SK-N-SH treated with all-trans-retinoic acid at 6 μM for 48 hours (cell line): ENCODE measurements at regions not wholly inside any gene's neighbourhood (a gene's known extent, or its start where the extent isn't known, plus 50 kb on each side); places are given as distances from the start of the nearest gene placed in this dataset.

Source experiments
- ESRRG ChIP-seq: fragments of 250-450 bp; sonication (Bioruptor Pico); IDR thresholded peaks from 2 replicates; pipeline ENCODE4 v1.6.1; 2021; ENCODE audit warnings: mild to moderate bottlenecking
- PPARA ChIP-seq: fragments of 250-450 bp; sonication (Bioruptor Pico); IDR thresholded peaks from 2 replicates; pipeline ENCODE4 v1.5.0; 2020; ENCODE audit warnings: mild to moderate bottlenecking, borderline replicate concordance
- TOX ChIP-seq: fragments of 250-450 bp; sonication (Bioruptor Pico); IDR thresholded peaks from 2 replicates; pipeline ENCODE4 v1.8.0; 2021; ENCODE audit warnings: mild to moderate bottlenecking, moderate library complexity, borderline replicate concordance
- TF ChIP-seq, protein P1 (sequence below): fragments of 250-450 bp; sonication (Bioruptor Pico); IDR thresholded peaks from 2 replicates; pipeline ENCODE4 v1.5.1; 2020; ENCODE audit warnings: low read depth, mild to moderate bottlenecking, moderate library complexity
- TF ChIP-seq, protein P2 (sequence below): fragments of 250-450 bp; sonication (Bioruptor Pico); IDR thresholded peaks from 2 replicates; pipeline ENCODE4 v1.5.0; 2020; ENCODE audit warnings: mild to moderate bottlenecking, moderate library complexity

DNA sequence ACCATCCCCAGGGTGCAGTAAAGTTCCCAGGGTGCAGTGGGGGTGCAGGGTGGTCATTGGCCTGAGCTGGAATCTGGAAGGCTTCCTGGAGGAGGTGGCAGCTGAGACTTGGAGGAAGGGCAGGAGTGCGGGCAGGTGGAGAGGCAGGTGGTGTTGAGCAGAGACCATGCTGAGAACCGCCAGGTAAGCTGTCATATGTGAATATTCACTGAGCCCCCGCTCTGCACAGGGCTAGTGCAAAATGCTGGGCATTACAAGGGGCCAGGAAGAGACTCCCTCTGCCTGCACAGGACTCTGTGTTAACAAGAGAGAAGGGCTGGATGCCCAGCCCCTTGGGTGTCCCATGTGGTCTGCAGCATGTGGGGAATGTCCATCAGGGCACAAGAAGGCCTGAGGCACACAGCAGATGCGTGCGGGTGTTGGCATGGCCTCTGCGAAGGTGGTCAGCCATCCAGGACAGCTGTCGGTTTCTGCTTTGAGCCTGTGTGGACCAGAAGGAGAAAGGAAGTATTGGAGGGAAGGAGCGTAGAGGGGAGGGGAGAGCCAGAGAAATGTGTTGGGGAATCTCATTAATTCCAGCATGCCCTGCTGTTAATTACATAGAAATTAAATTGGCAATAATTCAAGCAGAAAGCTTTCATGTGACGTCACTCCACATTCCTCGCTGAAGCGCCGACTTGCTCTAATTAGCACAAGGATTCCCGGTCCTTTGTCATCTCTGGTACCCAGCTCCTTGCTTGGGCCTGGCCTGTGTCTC, 62.8 kb upstream of the OTOS start:
- TF ChIP-seq ESRRG (CRISPR knock-in tag) (no peak), PPARA (CRISPR knock-in tag) (no peak), TOX (CRISPR knock-in tag) (no peak)
- TF ChIP-seq, protein P1, sequence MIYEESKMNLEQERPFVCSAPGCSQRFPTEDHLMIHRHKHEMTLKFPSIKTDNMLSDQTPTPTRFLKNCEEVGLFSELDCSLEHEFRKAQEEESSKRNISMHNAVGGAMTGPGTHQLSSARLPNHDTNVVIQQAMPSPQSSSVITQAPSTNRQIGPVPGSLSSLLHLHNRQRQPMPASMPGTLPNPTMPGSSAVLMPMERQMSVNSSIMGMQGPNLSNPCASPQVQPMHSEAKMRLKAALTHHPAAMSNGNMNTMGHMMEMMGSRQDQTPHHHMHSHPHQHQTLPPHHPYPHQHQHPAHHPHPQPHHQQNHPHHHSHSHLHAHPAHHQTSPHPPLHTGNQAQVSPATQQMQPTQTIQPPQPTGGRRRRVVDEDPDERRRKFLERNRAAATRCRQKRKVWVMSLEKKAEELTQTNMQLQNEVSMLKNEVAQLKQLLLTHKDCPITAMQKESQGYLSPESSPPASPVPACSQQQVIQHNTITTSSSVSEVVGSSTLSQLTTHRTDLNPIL (CRISPR knock-in tag): no peak
- TF ChIP-seq, protein P2, sequence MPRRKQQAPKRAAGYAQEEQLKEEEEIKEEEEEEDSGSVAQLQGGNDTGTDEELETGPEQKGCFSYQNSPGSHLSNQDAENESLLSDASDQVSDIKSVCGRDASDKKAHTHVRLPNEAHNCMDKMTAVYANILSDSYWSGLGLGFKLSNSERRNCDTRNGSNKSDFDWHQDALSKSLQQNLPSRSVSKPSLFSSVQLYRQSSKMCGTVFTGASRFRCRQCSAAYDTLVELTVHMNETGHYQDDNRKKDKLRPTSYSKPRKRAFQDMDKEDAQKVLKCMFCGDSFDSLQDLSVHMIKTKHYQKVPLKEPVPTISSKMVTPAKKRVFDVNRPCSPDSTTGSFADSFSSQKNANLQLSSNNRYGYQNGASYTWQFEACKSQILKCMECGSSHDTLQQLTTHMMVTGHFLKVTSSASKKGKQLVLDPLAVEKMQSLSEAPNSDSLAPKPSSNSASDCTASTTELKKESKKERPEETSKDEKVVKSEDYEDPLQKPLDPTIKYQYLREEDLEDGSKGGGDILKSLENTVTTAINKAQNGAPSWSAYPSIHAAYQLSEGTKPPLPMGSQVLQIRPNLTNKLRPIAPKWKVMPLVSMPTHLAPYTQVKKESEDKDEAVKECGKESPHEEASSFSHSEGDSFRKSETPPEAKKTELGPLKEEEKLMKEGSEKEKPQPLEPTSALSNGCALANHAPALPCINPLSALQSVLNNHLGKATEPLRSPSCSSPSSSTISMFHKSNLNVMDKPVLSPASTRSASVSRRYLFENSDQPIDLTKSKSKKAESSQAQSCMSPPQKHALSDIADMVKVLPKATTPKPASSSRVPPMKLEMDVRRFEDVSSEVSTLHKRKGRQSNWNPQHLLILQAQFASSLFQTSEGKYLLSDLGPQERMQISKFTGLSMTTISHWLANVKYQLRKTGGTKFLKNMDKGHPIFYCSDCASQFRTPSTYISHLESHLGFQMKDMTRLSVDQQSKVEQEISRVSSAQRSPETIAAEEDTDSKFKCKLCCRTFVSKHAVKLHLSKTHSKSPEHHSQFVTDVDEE (CRISPR knock-in tag): no peak
